ENCODE measurements at regions not wholly inside any gene's neighbourhood (a gene's known extent, or its start where the extent isn't known, plus 50 kb on each side); places are given as distances from the start of the nearest gene placed in this dataset.
"Not testable (repeated sequence)": the region's sequence is repeated elsewhere in the genome, so short reads cannot be mapped to it uniquely, and the experiment has no call there.

GRCh38 chr1:61028136-61028535 lies 54.2 kb upstream of the NFIA start:
- no peak for DNase-seq

DNA sequence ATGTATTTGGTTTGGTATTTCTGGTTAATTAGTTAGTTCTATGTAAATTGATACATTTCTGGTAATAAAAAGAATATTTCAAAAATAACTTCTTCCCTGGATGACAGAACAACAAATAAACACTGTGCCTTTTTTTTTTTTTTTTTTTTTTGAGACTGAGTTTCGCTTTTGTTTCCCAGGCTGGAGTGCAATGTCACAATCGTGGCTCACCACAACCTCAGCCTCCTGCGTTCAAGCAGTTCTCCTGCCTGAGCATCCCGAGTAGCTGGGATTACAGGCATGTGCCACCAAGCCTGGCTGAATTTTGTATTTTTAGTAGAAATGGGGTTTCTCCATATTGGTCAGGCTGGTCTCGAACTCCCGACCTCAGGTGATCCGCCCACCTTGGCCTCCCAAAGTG lies 64.3 kb upstream of the NFIA start:
- DNase-seq = not testable (repeated sequence)

DNA sequence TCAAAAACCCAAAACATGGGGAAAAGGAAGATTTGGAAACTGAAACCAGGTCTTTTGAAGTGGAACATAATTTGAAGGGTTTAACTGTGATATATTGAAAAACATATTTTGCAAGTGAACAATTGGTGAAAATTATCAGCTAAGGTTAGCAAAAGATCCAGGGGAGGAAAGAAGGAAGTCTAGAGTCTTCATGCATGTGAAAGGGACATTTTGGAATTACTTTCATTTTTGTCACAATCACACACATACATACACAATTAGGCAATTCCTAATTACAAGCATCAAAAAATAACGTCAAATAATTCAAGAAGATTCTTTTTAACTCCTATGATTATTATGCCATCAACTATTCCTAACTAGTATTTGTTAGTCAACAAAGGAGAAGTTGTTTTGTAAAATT lies 64.7 kb upstream of the NFIA start:
- no peak for DNase-seq

- DNase-seq = no peak
These were observed 68.3 kb upstream of the NFIA start for GRCh38 chr1:61013946-61014667.

DNA sequence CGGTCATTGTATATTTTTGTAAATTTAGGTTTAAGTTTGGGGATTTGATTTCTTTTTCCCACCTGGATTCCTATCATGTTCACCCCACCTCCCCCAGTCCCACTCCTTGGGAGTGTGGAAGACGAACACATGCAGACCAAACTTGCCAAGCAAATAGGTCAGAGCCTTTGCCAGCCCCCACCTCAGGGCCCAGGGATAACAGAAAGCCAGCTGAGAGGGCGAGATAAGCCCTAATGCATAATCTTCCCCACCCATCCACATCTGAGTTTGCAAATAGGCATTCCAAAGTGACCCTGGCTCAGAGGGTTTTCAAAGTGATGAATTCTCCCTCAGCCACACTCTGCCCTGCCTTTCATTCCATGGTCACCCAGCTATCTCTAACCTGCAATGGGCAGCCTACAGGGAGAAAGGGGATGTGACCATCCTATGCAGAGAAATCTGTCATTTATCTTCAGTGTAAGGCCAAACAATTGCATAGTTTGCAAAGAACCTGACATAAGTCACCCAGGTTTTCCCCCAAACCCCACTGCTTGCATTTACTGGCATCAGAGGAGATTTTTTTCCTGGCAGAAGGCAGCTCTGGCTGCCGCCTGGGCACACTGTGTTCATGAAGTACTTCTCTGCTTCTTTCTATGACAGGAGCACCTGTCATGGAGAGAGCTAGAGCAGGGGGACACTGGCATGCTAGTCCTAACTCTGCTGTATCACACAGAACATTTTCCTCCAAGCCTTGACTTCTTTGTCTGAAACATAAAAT lies 69.0 kb upstream of the NFIA start:
- DNase-seq = no peak

- DNase-seq = no peak
These were observed 70.0 kb upstream of the NFIA start for GRCh38 chr1:61012341-61012761.

GRCh38 chr1:61011561-61012263 lies 70.6 kb upstream of the NFIA start:
- DNase-seq = no peak

- no peak for DNase-seq
These were observed 74.6 kb upstream of the NFIA start for GRCh38 chr1:61007534-61008364.

GRCh38 chr1:61005614-61006580 lies 76.5 kb upstream of the NFIA start:
- no peak for DNase-seq

- DNase-seq = no peak
These were observed 77.9 kb upstream of the NFIA start for GRCh38 chr1:61004262-61005003.

GRCh38 chr1:61000327-61000726 lies 82.0 kb upstream of the NFIA start:
- DNase-seq = no peak

GRCh38 chr1:60998786-60999185 lies 83.6 kb upstream of the NFIA start:
- DNase-seq = no peak

GRCh38 chr1:60994828-60995492 lies 87.4 kb upstream of the NFIA start:
- DNase-seq = no peak

- DNase-seq = no peak
These were observed 88.0 kb upstream of the NFIA start for GRCh38 chr1:60994369-60994768.

DNA sequence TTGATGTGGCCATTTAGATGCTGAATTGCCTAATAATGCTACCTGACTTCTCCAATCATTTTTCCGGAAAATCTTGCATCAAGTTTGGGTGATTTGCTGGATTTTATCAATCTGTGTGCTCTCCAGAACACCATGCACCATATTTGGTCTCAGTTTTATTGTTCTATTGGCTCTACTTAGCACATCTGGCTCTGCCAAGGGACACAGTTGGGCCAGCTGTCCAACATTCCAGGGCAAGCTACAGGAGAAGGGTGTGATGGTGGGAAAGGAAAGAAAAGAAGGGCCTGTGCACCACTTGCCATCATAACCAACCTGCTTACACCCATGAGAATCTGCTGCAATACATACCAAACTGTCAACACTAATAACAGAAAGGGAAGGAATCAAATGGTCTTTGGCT lies 90.2 kb upstream of the NFIA start:
- no peak for DNase-seq

DNA sequence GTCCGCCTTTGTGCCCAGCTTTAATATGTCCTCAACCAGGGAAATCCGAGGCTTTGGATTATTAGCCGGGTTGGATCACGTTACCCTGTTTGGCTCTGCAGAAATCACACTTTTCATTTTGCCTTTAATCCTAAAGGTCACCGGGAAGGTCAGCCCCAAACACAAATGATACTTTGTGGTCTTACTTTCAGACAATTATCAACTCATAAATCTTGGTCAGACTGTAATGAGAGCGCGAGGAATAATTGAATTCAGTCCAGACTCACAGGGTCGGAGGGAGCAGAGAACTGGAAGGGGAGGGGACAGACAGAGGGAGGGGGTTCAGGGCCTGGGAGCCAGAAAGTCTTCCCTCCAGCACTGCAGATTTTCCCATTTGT lies 91.7 kb upstream of the NFIA start:
- DNase-seq = no peak

DNA sequence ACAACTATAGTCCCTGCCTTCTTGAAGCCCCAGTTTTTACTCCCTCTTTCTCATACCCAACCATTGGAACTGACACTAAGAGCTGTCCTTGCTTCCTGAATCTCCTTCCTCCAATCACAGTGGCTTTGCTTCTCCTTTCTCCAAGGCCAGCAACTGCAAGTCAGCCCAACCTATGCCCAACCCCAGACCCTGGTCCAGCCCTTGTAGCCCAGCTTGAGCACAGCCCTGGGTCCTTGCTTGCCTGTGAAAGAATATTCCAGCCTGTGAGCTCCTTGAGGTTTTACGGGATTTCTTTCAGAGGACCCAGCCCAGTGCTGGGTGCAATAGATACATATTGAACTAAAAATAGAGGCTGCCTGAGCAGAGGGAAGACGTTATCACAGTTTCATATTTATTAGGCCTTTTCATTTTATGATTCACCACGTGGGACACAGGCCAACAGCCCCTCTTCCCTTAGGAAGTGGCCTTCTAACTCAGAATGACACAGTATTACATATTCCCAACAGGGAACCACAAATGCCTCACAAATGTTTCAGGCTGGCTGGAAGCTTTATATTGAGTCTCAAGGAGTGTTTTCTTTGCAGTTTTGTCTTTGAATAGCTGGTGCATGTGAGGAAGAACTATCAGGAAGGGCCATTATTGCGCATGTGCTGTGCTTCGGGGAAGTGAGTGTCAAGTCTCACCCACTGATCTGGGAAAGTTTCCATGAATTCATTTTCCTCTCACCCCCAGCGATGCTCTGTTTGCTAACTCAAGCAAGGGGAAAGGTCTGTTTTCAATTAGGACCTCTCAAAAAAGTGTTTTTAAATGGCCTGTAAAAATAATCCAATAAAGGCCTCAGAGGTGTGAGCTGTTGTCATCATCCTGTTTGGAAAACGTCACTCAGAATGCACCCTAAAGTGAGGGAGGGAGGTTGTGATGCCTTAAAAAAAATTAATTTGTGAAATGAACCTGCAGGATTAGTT lies 92.3 kb upstream of the NFIA start:
- DNase-seq = no peak

DNA sequence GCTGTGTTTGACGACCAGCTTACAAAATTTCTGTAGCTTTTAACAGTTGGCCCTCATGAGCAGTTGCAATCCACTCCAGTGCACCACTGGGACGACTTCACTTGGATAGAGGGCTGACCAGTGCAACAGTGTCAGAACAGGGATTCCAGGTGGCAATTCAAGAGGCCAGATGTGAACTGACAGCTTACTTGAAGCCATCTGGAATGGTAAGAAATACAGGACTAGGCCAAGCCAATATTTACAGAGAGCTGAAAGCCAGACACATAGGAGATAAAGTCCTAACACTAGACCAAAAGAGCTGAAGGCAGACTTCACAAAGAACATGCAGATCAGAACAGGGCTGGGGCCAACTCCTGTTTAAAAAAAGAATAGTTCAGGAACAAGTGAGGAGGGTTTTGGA lies 93.5 kb upstream of the NFIA start:
- DNase-seq = no peak

GRCh38 chr1:60987904-60988303 lies 94.5 kb upstream of the NFIA start:
- DNase-seq = no peak

Data from activated CD4-positive, alpha-beta T cell treated with anti-CD3 and anti-CD28 coated beads, Interleukin-2, amount 50 U/mL, for 1 hour (primary cell).